GM12872 (cell line): ENCODE measurements at regions not wholly inside any gene's neighbourhood (a gene's known extent, or its start where the extent isn't known, plus 50 kb on each side); places are given as distances from the start of the nearest gene placed in this dataset.

Experiments used
- CTCF ChIP-seq: IDR thresholded peaks from 3 replicates; pipeline ENCODE4 v1.5.1; 2011; ENCODE audit warnings: low read depth, mild to moderate bottlenecking, low read length, moderate library complexity; ENCODE audit not compliant: insufficient read depth

DNA sequence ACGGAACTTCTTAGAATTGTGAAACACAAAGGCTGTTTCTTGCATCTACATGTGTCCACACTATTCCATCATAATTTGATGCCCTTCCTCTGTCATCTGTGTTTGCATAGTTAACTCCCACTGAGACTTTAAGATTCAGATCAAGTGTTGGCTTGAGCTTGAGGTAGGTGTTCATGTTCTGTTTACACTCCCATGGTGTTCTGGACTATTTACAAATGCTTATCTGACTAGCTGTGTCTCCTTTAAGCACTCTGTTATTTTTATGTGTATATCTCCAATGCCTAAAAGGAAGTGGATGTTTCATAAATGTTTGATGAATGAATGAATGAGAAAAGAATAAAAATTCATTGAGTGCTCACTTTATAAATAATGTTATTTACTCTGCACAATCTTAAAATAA is 622.7 kb downstream of the RAB28 start:
- TF ChIP-seq CTCF, result no peak

GRCh38 chr4:12852338-12853307 is 631.5 kb downstream of the RAB28 start:
- TF ChIP-seq CTCF, result no peak

- TF ChIP-seq CTCF, result no peak
These were observed 637.8 kb downstream of the RAB28 start for GRCh38 chr4:12846368-12846767.

DNA sequence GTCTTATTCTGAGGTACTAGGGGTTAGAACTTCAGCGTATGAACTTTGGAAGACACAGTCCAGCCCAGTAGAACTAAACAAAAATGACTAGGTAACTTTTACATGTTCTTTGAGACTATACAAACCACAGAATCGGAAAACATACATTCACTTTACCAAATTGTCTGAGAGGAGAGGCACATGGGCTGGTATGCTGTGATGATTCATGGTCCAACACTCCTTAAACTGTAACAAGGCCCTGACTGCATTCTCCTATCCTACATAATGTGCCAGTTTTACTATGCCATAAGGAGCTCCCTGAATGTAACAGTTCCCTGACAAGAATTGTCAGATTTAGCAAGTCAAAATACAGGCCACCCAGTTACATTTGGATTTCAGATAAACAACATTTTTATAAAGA is 640.0 kb downstream of the RAB28 start:
- no peak for TF ChIP-seq CTCF

DNA sequence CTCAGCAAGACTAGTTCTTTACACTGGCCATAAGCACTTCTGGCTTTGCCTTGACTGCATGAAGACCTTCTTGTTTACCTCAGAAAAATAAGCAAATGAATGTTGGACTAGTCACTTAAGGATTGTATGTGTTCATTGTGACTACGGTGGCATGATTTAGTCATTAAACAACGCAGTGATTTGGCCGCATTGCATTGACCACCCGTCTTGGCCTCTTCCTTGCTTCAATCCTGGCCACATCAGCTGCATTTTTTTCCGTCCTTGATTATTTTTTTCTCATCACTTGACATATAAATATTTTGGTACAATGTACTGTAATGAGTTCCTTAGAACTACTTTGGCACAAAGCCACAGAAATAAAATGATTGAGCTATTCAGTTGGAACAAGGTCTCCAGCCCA is 656.2 kb downstream of the RAB28 start:
- no peak for TF ChIP-seq CTCF

GRCh38 chr4:12791536-12791935 is 692.6 kb downstream of the RAB28 start:
- no peak for TF ChIP-seq CTCF

GRCh38 chr4:12787261-12787660 is 696.9 kb downstream of the RAB28 start:
- no peak for TF ChIP-seq CTCF
